WI38 (cell line): ENCODE measurements at regions not wholly inside any gene's neighbourhood (a gene's known extent, or its start where the extent isn't known, plus 50 kb on each side); places are given as distances from the start of the nearest gene placed in this dataset.
"Not testable (repeated sequence)": the region's sequence is repeated elsewhere in the genome, so short reads cannot be mapped to it uniquely, and the experiment has no call there.

ENCODE experiments used
- H3K4me3 ChIP-seq: 2 replicates; pipeline ENCODE4 v1.5.1; 2011; ENCODE audit warnings: low read depth, mild to moderate bottlenecking, control low read depth, low read length
- TF ChIP-seq, protein P1 (sequence below): IDR thresholded peaks from 2 replicates; pipeline ENCODE4 v1.5.1; 2012; ENCODE audit warnings: low read depth, mild to moderate bottlenecking, control low read depth, low read length

DNA sequence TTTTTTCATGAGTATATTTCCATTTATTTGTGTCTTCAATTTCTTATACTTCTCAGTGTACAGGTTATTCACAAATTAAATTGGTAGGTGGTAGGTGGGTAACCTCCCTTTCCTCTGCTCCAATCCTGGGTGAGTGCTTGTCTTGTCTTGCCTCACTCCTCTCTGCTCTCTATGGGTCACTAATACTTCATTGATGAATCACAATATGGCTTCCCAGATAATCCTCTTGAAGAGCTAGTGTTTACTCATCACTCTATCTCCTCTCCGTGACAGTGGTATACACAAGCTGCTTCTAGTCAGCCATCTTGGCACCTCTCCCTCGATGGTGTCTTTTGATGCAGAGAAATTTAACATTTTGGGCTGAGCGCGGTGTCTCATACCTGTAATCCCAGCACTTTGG is 331.8 kb upstream of the NMUR2 start:
- TF ChIP-seq, protein P1, sequence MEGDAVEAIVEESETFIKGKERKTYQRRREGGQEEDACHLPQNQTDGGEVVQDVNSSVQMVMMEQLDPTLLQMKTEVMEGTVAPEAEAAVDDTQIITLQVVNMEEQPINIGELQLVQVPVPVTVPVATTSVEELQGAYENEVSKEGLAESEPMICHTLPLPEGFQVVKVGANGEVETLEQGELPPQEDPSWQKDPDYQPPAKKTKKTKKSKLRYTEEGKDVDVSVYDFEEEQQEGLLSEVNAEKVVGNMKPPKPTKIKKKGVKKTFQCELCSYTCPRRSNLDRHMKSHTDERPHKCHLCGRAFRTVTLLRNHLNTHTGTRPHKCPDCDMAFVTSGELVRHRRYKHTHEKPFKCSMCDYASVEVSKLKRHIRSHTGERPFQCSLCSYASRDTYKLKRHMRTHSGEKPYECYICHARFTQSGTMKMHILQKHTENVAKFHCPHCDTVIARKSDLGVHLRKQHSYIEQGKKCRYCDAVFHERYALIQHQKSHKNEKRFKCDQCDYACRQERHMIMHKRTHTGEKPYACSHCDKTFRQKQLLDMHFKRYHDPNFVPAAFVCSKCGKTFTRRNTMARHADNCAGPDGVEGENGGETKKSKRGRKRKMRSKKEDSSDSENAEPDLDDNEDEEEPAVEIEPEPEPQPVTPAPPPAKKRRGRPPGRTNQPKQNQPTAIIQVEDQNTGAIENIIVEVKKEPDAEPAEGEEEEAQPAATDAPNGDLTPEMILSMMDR, result no peak
- H3K4me3 ChIP-seq, result no peak overlapping the region

DNA sequence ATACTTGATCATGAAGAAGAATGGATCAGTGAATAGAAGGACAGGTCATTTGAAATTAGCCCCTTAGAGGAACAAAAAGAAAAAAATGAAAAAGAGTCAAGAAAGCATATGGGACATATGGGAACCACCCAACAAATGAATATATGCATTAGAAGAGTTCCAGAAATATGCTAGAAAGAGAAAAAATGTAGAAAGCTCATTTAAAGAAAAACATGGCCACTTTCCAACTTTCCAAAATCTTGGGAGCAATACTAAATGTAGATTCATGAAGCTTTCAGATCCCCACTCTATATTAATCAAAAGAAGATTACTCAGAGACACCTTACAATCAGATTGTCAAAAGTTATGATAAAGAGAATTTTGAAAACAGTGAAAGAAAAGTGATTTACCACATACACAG is 334.8 kb upstream of the NMUR2 start:
- no peak overlapping the region for H3K4me3 ChIP-seq
- TF ChIP-seq, protein P1, result no peak

DNA sequence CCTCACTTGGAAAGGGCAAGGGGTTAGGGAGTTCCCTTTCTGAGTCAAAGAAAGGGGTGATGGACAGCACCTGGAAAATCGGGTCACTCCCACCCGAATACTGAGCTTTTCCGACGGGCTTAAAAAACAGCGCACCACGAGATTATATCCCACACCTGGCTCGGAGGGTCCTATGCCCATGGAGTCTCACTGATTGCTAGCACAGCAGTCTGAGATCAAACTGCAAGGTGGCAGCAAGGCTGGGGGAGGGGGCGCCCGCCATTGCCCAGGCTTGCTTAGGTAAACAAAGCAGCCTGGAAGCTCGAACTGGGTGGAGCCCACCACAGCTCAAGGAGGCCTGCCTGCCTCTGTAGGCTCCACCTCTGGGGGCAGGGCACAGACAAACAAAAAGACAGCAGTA is 336.0 kb upstream of the NMUR2 start:
- H3K4me3 ChIP-seq, result not testable (repeated sequence)

DNA sequence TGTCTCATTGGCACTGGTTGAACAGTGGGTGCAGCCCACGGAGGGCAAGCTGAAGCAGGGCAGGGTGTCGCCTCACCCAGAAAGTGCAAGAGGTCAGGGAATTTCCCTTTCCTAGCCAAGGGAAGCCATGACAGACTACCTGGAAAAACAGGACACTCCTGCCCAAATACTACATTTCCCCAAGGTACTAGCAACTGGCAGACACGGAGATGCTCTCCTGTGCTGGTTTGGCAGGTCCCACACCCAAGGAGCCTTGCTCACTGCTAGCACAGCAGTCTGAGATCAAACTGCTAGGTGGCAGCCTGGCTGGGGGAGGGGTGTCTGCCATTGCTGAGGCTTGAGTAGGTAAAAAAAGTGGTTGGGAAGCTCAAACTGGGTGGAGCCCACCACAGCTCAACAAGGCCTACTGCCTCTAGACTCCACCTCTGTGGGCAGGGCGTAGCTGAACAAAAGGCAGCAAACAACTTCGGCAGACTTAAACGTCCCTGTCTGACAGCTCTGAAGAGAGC is 382.7 kb upstream of the NMUR2 start:
- not testable (repeated sequence) for H3K4me3 ChIP-seq

DNA sequence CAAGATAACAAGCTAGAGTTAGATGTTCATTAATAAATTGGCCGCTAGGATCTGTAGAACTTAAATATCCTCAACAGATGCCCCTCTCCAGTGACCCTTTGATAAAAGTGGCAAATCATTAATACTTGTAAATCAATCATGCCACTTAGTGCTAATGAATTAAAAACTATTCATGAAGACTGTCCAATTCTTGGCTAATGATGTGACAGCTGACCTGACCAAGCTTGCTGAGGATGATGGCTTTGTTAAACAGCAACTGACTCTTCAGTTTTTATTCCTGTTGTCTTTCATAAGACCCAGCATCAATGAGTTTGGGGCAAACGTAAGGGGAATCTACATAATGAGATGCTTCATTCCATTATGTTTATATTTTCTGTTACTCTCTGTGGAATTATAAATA is 396.8 kb upstream of the NMUR2 start:
- no peak overlapping the region for H3K4me3 ChIP-seq
- TF ChIP-seq, protein P1, result no peak

DNA sequence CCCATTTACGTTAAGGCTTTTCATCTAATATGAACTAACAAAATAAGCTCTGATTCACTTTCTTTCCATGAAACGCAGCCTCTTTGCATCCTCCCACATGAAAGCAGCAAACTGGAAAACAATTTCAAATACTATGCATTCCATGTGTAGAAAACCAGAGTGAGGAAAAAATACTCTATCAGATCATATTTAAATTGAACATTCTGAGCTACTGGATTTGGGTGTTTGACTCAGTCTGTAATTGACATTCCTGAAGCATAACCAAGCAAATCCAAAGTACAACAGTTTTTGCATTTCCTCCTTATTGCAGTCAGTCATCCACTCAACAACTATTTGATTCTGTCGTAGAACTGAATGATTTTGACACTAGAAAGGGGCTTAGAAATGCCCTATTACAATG is 399.1 kb upstream of the NMUR2 start:
- H3K4me3 ChIP-seq, result no peak overlapping the region
- TF ChIP-seq, protein P1, result no peak

DNA sequence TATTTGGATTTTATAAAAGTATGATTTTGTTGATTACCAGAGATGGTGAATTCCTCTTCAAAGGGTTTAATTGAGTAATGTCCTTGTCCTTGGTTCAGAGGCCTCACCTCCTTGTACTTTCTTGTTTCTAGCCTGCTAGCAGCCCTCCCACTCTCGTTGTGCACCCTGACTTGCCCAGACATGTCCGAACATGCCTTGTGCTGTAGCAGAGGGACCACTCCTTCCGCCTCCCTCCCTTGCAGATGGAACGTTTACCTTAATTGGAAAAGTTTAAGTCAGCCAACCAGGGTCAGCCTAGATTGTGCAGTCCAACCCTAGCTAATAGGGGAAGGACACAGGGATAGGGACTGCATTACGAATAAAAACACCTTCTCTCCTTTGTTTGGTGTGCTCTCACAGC is 406.9 kb upstream of the NMUR2 start:
- no peak overlapping the region for H3K4me3 ChIP-seq
- TF ChIP-seq, protein P1, result no peak

DNA sequence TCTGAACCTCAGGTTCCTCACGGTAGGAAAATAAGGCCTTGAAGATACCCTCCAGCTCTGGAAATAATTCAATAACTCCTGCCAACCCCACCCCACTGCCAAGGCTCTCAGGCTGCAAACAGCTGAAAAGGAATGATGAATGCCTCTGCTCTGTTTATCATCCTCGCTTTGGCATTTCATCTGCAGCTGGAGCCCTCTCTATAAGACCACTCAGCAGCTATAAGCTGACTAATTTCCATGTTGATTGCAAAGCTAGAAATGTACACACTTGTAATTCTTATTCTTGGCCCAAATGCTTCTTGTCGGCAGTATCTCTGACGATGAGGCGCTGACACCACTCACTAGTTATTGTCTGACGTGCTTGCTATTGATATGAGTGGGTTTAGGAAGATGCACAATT is 408.4 kb upstream of the NMUR2 start:
- TF ChIP-seq, protein P1, result no peak
- no peak overlapping the region for H3K4me3 ChIP-seq

DNA sequence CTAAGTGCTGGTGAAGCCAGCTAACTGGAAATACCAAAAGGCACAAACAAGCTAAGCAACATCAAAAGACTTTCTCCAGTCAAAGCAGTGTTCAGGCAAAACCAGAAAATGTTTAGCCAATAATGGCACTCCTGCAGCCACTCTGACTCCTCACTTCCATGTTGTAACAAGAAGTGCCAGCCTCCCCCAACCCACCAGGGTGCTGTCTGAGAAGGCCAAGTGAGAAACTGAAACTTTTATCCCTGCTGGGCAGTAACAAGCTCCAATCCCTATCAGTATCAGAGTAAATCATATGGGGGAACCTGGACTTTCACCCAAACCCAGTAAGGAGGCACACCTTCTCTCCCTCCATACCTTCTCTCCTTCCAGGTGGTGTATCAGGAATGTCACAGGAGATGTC is 414.8 kb upstream of the NMUR2 start:
- TF ChIP-seq, protein P1, result no peak
- no peak overlapping the region for H3K4me3 ChIP-seq
